C4-2B (cell line): ENCODE measurements at regions not wholly inside any gene's neighbourhood (a gene's known extent, or its start where the extent isn't known, plus 50 kb on each side); places are given as distances from the start of the nearest gene placed in this dataset.

Experiments used
- ZFX ChIP-seq: fragments of 450-650 bp; IDR thresholded peaks from 2 replicates; pipeline ENCODE4 v1.6.1; 2017
- TF ChIP-seq, protein P1 (sequence below): fragments of 450-650 bp; conservative IDR thresholded peaks from 2 replicates; pipeline ENCODE4 v1.5.1; 2017; ENCODE audit warnings: mild to moderate bottlenecking

DNA sequence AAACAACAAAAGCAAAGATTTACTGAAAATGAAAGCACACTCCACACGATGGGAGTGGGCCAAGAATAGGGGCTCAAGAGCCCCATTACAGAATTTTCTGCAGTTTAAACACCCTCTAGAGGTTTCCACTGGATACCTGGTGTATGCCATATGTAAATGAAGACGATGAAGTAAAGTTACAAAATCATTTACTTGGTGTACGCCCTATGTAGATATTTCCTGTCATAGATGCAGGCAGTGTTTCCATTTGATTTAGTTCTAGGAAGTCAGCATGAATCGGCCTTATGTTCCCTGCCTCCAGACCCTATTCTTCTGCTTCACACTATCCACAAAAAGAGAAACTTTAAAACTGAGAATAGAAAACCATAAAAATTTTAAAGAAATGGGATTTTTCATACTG, 404.4 kb upstream of the GJE1 start:
- TF ChIP-seq, protein P1, sequence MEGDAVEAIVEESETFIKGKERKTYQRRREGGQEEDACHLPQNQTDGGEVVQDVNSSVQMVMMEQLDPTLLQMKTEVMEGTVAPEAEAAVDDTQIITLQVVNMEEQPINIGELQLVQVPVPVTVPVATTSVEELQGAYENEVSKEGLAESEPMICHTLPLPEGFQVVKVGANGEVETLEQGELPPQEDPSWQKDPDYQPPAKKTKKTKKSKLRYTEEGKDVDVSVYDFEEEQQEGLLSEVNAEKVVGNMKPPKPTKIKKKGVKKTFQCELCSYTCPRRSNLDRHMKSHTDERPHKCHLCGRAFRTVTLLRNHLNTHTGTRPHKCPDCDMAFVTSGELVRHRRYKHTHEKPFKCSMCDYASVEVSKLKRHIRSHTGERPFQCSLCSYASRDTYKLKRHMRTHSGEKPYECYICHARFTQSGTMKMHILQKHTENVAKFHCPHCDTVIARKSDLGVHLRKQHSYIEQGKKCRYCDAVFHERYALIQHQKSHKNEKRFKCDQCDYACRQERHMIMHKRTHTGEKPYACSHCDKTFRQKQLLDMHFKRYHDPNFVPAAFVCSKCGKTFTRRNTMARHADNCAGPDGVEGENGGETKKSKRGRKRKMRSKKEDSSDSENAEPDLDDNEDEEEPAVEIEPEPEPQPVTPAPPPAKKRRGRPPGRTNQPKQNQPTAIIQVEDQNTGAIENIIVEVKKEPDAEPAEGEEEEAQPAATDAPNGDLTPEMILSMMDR: no peak
- TF ChIP-seq ZFX: no peak
